ENCODE measurements at regions not wholly inside any gene's neighbourhood (a gene's known extent, or its start where the extent isn't known, plus 50 kb on each side); places are given as distances from the start of the nearest gene placed in this dataset.
A peak's percentile ranks its signal among the peaks of the same experiment; 100 is the strongest.

- H3K9ac ChIP-seq (replicated peaks; ENCODE audit: extremely low read depth, insufficient read depth, low read length): no peak overlapping the region
- ChIA-PET CTCF (no interaction called here), POLR2A (no interaction called here)
- no peaks in the 10 kb centered on the region for H3K79me2 ChIP-seq (ENCODE audit: control insufficient read depth, insufficient read depth, low read length)
- intact Hi-C loops (cut with micrococcal nuclease) (no loop called here), dilution Hi-C loops (cut with MboI; ENCODE audit: extremely low pct_ligation_motif_present, low sequenced_read_pairs) (no loop called here)
- peaks cover 4% of the 10 kb centered on the region for H3K4me1 ChIP-seq (ENCODE audit: control insufficient read depth, extremely low read depth, insufficient read depth, low read length)
- no peaks in the 10 kb centered on the region for H4K20me1 ChIP-seq (replicated peaks; ENCODE audit: control insufficient read depth, extremely low read depth, insufficient read depth, low read length)
- no peaks in the 10 kb centered on the region for H3K36me3 ChIP-seq (ENCODE audit: control insufficient read depth in 2 of 2, extremely low read depth in 1 of 2, insufficient read depth in 2 of 2, low read length in 2 of 2)
- no peaks in the 10 kb centered on the region for H3K9me3 ChIP-seq (replicated peaks; ENCODE audit: control insufficient read depth, insufficient read depth, low read length)
- peak overlapping the region; percentile 55 for H3K4me2 ChIP-seq (ENCODE audit: insufficient read depth, low read length)
- no peaks in the 10 kb centered on the region for H3K9me1 ChIP-seq (replicated peaks; ENCODE audit: control insufficient read depth, extremely low read depth, insufficient read depth, low read length)
- no TSS peak for BruUV-seq (replicated peaks)
- peaks cover 10 to 43% of the 10 kb centered on the region in 2 experiments for H3K27me3 ChIP-seq (ENCODE audit: control insufficient read depth in 2 of 2, insufficient read depth in 2 of 2, low read length in 2 of 2)
- TF ChIP-seq CTCF (IDR thresholded peaks at IDR 0.05; ENCODE audit: extremely low read depth in 1 of 2, insufficient read depth in 1 of 2, low read depth in 1 of 2, low read length in 2 of 2) (no peak), MAX (IDR thresholded peaks at IDR 0.05; ENCODE audit: insufficient read depth, insufficient read length) (no peak), MYC (IDR thresholded peaks at IDR 0.05; ENCODE audit: low read depth, low read length) (no peak), EZH2 (IDR thresholded peaks at IDR 0.05; ENCODE audit: borderline replicate concordance, low read depth, low read length, severe bottlenecking) (no peak), POLR2A (IDR thresholded peaks at IDR 0.05; ENCODE audit: low read depth, low read length) (no peak), GATA2 (IDR thresholded peaks at IDR 0.05; ENCODE audit: insufficient read depth, insufficient read length, low read depth, low read length) (no peak), POLR2AphosphoS5 (IDR thresholded peaks at IDR 0.05; ENCODE audit: insufficient read depth, low read depth, low read length) (no peak), JUN (IDR thresholded peaks at IDR 0.05; ENCODE audit: borderline replicate concordance, insufficient read depth, insufficient read length, low read depth) (no peak), FOS (IDR thresholded peaks at IDR 0.05; ENCODE audit: borderline replicate concordance, insufficient read depth, low read length) (no peak)
- DNase-seq (ENCODE audit: low read depth, low spot score) (no peak), FAIRE-seq (no peak)
- no peak overlapping the region for H3K4me3 ChIP-seq (replicated peaks in 1 of 3; ENCODE audit: insufficient read depth in 1 of 3, low read depth in 1 of 3, low read length in 3 of 3)
- no peak overlapping the region for H3K27ac ChIP-seq (ENCODE audit: insufficient read depth, low read depth, low read length)
- H2AFZ ChIP-seq (ENCODE audit: low read depth, low read length): no peak overlapping the region
Observed at GRCh38 chr3:24830230-24831152, 335.8 kb upstream of the THRB start.

Data from endothelial cell of umbilical vein (primary cell).